ENCODE measurements at regions not wholly inside any gene's neighbourhood (a gene's known extent, or its start where the extent isn't known, plus 50 kb on each side); places are given as distances from the start of the nearest gene placed in this dataset.
"Not testable (repeated sequence)": the region's sequence is repeated elsewhere in the genome, so short reads cannot be mapped to it uniquely, and the experiment has no call there.

GRCh38 chr13:38472411-38472810, 122.8 kb downstream of the UFM1 start:
- not testable (repeated sequence) for ATAC-seq (replicated peaks in 1 of 2); H3K4me3 Mint-ChIP-seq; H3K4me1 Mint-ChIP-seq (ENCODE audit: low read depth); H3K36me3 Mint-ChIP-seq (ENCODE audit: insufficient read depth in 2 of 2); H3K27ac Mint-ChIP-seq; H3K27me3 Mint-ChIP-seq (ENCODE audit: low read depth); H3K9me3 Mint-ChIP-seq; DNase-seq

GRCh38 chr13:38473305-38473704, 123.7 kb downstream of the UFM1 start:
- no peaks in the 10 kb centered on the region for H3K4me1 Mint-ChIP-seq (ENCODE audit: low read depth)

GRCh38 chr13:38477676-38478075, 128.0 kb downstream of the UFM1 start:
- Mint-ChIP-seq H3K36me3 (ENCODE audit: insufficient read depth in 2 of 2) (no peaks in the 10 kb centered on the region), H3K9me3 (no peaks in the 10 kb centered on the region), H3K27me3 (ENCODE audit: low read depth) (no peaks in the 10 kb centered on the region), H3K27ac (no peak overlapping the region), H3K4me3 (no peak overlapping the region), H3K4me1 (ENCODE audit: low read depth) (no peaks in the 10 kb centered on the region)
- DNase-seq, result no peak
- ATAC-seq (replicated peaks in 1 of 2), result no peak

More at GRCh38 chr13:38473305-38473704, 123.7 kb downstream of the UFM1 start:
- no peak for DNase-seq
- Mint-ChIP-seq H3K9me3 (no peaks in the 10 kb centered on the region), H3K27ac (no peak overlapping the region), H3K27me3 (ENCODE audit: low read depth) (no peaks in the 10 kb centered on the region), H3K4me3 (no peak overlapping the region), H3K36me3 (ENCODE audit: insufficient read depth in 2 of 2) (no peaks in the 10 kb centered on the region)
- ATAC-seq (replicated peaks in 1 of 2), result no peak

GRCh38 chr13:38483623-38484022, 134.0 kb downstream of the UFM1 start:
- Mint-ChIP-seq H3K27me3 (ENCODE audit: low read depth) (no peaks in the 10 kb centered on the region), H3K36me3 (ENCODE audit: insufficient read depth in 2 of 2) (no peaks in the 10 kb centered on the region), H3K4me1 (ENCODE audit: low read depth) (no peaks in the 10 kb centered on the region), H3K4me3 (no peak overlapping the region), H3K9me3 (no peaks in the 10 kb centered on the region), H3K27ac (no peak overlapping the region)
- DNase-seq (no peak), ATAC-seq (replicated peaks in 1 of 2) (no peak)

GRCh38 chr13:38490657-38491056, 141.0 kb downstream of the UFM1 start:
- H3K27me3 Mint-ChIP-seq (ENCODE audit: low read depth), result no peaks in the 10 kb centered on the region
- ATAC-seq (replicated peaks in 1 of 2), result no peak
- no peaks in the 10 kb centered on the region for H3K4me1 Mint-ChIP-seq (ENCODE audit: low read depth)
- peaks cover 0 to 3% of the 10 kb centered on the region in 2 donors for H3K9me3 Mint-ChIP-seq
- H3K27ac Mint-ChIP-seq, result no peak overlapping the region
- no peaks in the 10 kb centered on the region for H3K36me3 Mint-ChIP-seq (ENCODE audit: insufficient read depth in 2 of 2)
- H3K4me3 Mint-ChIP-seq, result no peak overlapping the region
- no peak for DNase-seq

- Mint-ChIP-seq H3K36me3 (ENCODE audit: insufficient read depth in 2 of 2) (no peaks in the 10 kb centered on the region), H3K9me3 (peaks cover 0 to 5% of the 10 kb centered on the region in 2 donors), H3K27me3 (ENCODE audit: low read depth) (no peaks in the 10 kb centered on the region), H3K4me1 (ENCODE audit: low read depth) (no peaks in the 10 kb centered on the region), H3K4me3 (no peak overlapping the region), H3K27ac (no peak overlapping the region)
- ATAC-seq (replicated peaks in 1 of 2) (no peak), DNase-seq (no peak)
Observed at GRCh38 chr13:38494445-38494844, 144.8 kb downstream of the UFM1 start.

GRCh38 chr13:38496917-38497316, 147.3 kb downstream of the UFM1 start:
- no peak overlapping the region for H3K27ac Mint-ChIP-seq
- H3K4me3 Mint-ChIP-seq, result no peak overlapping the region
- no peaks in the 10 kb centered on the region for H3K27me3 Mint-ChIP-seq (ENCODE audit: low read depth)
- H3K36me3 Mint-ChIP-seq (ENCODE audit: insufficient read depth in 2 of 2), result no peaks in the 10 kb centered on the region
- H3K4me1 Mint-ChIP-seq (ENCODE audit: low read depth), result no peaks in the 10 kb centered on the region
- DNase-seq (no peak), ATAC-seq (replicated peaks in 1 of 2) (no peak)
- peaks cover 0 to 5% of the 10 kb centered on the region in 2 donors for H3K9me3 Mint-ChIP-seq

- no peak overlapping the region for H3K4me3 Mint-ChIP-seq
- DNase-seq, result no peak
- no peak overlapping the region for H3K27ac Mint-ChIP-seq
- H3K4me1 Mint-ChIP-seq (ENCODE audit: low read depth), result no peaks in the 10 kb centered on the region
- H3K9me3 Mint-ChIP-seq, result peaks cover 0 to 7% of the 10 kb centered on the region in 2 donors
- ATAC-seq (replicated peaks in 1 of 2), result no peak
- H3K36me3 Mint-ChIP-seq (ENCODE audit: insufficient read depth in 2 of 2), result no peaks in the 10 kb centered on the region
- no peaks in the 10 kb centered on the region for H3K27me3 Mint-ChIP-seq (ENCODE audit: low read depth)
Observed at GRCh38 chr13:38498271-38498670, 148.6 kb downstream of the UFM1 start.

- Mint-ChIP-seq H3K27me3 (ENCODE audit: low read depth) (no peaks in the 10 kb centered on the region), H3K4me1 (ENCODE audit: low read depth) (no peaks in the 10 kb centered on the region), H3K36me3 (ENCODE audit: insufficient read depth in 2 of 2) (no peaks in the 10 kb centered on the region), H3K9me3 (peaks cover 0 to 2% of the 10 kb centered on the region in 2 donors), H3K27ac (no peak overlapping the region), H3K4me3 (no peak overlapping the region)
- no peak for ATAC-seq (replicated peaks in 1 of 2)
- DNase-seq, result no peak
Observed at GRCh38 chr13:38514575-38514974, 164.9 kb downstream of the UFM1 start.

GRCh38 chr13:38518328-38518727, 168.5 kb upstream of the FREM2 start:
- Mint-ChIP-seq H3K27me3 (ENCODE audit: low read depth) (no peaks in the 10 kb centered on the region), H3K4me1 (ENCODE audit: low read depth) (no peaks in the 10 kb centered on the region), H3K36me3 (ENCODE audit: insufficient read depth in 2 of 2) (no peaks in the 10 kb centered on the region), H3K9me3 (no peaks in the 10 kb centered on the region), H3K4me3 (no peak overlapping the region), H3K27ac (no peak overlapping the region)
- DNase-seq (no peak), ATAC-seq (replicated peaks in 1 of 2) (no peak)

- no peak for ATAC-seq (replicated peaks in 1 of 2)
Observed at GRCh38 chr13:38519229-38519911, 167.5 kb upstream of the FREM2 start.

GRCh38 chr13:38520041-38520440, 166.8 kb upstream of the FREM2 start:
- Mint-ChIP-seq H3K4me3 (no peak overlapping the region), H3K27me3 (ENCODE audit: low read depth) (no peaks in the 10 kb centered on the region), H3K27ac (no peak overlapping the region), H3K9me3 (no peaks in the 10 kb centered on the region), H3K4me1 (ENCODE audit: low read depth) (no peaks in the 10 kb centered on the region), H3K36me3 (ENCODE audit: insufficient read depth in 2 of 2) (no peaks in the 10 kb centered on the region)
- ATAC-seq (replicated peaks in 1 of 2) (no peak), DNase-seq (no peak)

More at GRCh38 chr13:38519229-38519911, 167.5 kb upstream of the FREM2 start:
- H3K9me3 Mint-ChIP-seq, result no peaks in the 10 kb centered on the region
- H3K27me3 Mint-ChIP-seq (ENCODE audit: low read depth), result no peaks in the 10 kb centered on the region
- no peak overlapping the region for H3K27ac Mint-ChIP-seq
- no peak for DNase-seq
- no peaks in the 10 kb centered on the region for H3K36me3 Mint-ChIP-seq (ENCODE audit: insufficient read depth in 2 of 2)
- H3K4me1 Mint-ChIP-seq (ENCODE audit: low read depth), result no peaks in the 10 kb centered on the region
- H3K4me3 Mint-ChIP-seq, result no peak overlapping the region

GRCh38 chr13:38527140-38527539, 159.7 kb upstream of the FREM2 start:
- no peaks in the 10 kb centered on the region for H3K27me3 Mint-ChIP-seq (ENCODE audit: low read depth)
- no peaks in the 10 kb centered on the region for H3K9me3 Mint-ChIP-seq
- DNase-seq, result no peak
- H3K27ac Mint-ChIP-seq, result no peak overlapping the region
- no peaks in the 10 kb centered on the region for H3K4me1 Mint-ChIP-seq (ENCODE audit: low read depth)
- no peak overlapping the region for H3K4me3 Mint-ChIP-seq
- ATAC-seq (replicated peaks in 1 of 2), result no peak
- H3K36me3 Mint-ChIP-seq (ENCODE audit: insufficient read depth in 2 of 2), result no peaks in the 10 kb centered on the region

GRCh38 chr13:38528986-38529385, 157.9 kb upstream of the FREM2 start:
- no peaks in the 10 kb centered on the region for H3K9me3 Mint-ChIP-seq
- no peak overlapping the region for H3K27ac Mint-ChIP-seq
- H3K4me1 Mint-ChIP-seq (ENCODE audit: low read depth), result no peaks in the 10 kb centered on the region
- no peaks in the 10 kb centered on the region for H3K36me3 Mint-ChIP-seq (ENCODE audit: insufficient read depth in 2 of 2)
- no peak for DNase-seq
- no peak for ATAC-seq (replicated peaks in 1 of 2)
- no peak overlapping the region for H3K4me3 Mint-ChIP-seq
- H3K27me3 Mint-ChIP-seq (ENCODE audit: low read depth), result no peaks in the 10 kb centered on the region
